ENCODE measurements at regions not wholly inside any gene's neighbourhood (a gene's known extent, or its start where the extent isn't known, plus 50 kb on each side); places are given as distances from the start of the nearest gene placed in this dataset.

DNA sequence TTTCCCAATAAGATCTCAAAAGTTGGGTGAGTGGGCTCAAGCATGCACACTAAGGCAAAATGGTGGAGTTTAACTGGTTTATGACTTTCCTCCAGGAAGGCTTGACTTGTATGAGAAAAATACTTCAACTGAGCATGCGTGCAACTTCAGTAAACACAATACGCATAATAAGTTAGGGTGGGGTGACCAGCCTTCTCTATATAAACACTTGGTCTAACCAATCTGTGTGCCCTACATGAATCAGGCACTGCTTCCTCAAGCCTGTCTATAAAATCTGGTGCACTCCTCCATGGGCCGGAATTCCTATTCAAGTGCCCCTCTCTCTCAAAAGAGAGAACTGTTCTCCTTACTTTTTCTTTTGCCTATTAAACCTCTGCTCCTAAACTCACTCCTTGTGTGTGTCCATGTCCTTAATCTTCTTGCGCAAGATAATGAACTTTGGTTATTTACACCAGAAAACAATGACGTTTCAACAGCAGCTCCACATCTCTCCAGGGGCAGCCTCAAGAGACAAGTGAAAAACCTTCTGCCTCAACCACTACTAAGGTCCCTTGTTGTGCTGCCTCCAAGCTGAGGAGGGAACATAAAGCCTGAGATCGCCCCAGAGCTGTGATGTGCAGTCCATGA lies 352.6 kb downstream of the CAAP1 start:
- peaks cover 22% of the 10 kb centered on the region for H3K9me3 ChIP-seq (replicated peaks)
- H3K27me3 ChIP-seq (ENCODE audit: low read depth): no peaks in the 10 kb centered on the region
- no peaks in the 10 kb centered on the region for H3K4me1 ChIP-seq
- no peak overlapping the region for H3K4me3 ChIP-seq
- no peak overlapping the region for H3K27ac ChIP-seq (replicated peaks)
- intact Hi-C loops (cut with micrococcal nuclease): no loop called here
- TF ChIP-seq, protein P1, sequence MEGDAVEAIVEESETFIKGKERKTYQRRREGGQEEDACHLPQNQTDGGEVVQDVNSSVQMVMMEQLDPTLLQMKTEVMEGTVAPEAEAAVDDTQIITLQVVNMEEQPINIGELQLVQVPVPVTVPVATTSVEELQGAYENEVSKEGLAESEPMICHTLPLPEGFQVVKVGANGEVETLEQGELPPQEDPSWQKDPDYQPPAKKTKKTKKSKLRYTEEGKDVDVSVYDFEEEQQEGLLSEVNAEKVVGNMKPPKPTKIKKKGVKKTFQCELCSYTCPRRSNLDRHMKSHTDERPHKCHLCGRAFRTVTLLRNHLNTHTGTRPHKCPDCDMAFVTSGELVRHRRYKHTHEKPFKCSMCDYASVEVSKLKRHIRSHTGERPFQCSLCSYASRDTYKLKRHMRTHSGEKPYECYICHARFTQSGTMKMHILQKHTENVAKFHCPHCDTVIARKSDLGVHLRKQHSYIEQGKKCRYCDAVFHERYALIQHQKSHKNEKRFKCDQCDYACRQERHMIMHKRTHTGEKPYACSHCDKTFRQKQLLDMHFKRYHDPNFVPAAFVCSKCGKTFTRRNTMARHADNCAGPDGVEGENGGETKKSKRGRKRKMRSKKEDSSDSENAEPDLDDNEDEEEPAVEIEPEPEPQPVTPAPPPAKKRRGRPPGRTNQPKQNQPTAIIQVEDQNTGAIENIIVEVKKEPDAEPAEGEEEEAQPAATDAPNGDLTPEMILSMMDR (IDR thresholded peaks at IDR 0.05; ENCODE audit: borderline replicate concordance): no peak
- no peaks in the 10 kb centered on the region for H3K36me3 ChIP-seq
- no peak for DNase-seq

- no peak overlapping the region for H3K27ac ChIP-seq (replicated peaks)
- intact Hi-C loops (cut with micrococcal nuclease): no loop called here
- no peak for DNase-seq
- no peaks in the 10 kb centered on the region for H3K27me3 ChIP-seq (ENCODE audit: low read depth)
- H3K36me3 ChIP-seq: no peaks in the 10 kb centered on the region
- peaks cover 32% of the 10 kb centered on the region for H3K9me3 ChIP-seq (replicated peaks)
- no peaks in the 10 kb centered on the region for H3K4me1 ChIP-seq
- H3K4me3 ChIP-seq: no peak overlapping the region
- TF ChIP-seq, protein P1 (IDR thresholded peaks at IDR 0.05; ENCODE audit: borderline replicate concordance): no peak
Measured at GRCh38 chr9:26537211-26537610, 355.4 kb downstream of the CAAP1 start.

GRCh38 chr9:26535151-26535550 lies 357.5 kb downstream of the CAAP1 start:
- no peaks in the 10 kb centered on the region for H3K4me1 ChIP-seq
- TF ChIP-seq, protein P1 (IDR thresholded peaks at IDR 0.05; ENCODE audit: borderline replicate concordance): no peak
- intact Hi-C loops (cut with micrococcal nuclease): no loop called here
- H3K27me3 ChIP-seq (ENCODE audit: low read depth): no peaks in the 10 kb centered on the region
- no peak for DNase-seq
- no peaks in the 10 kb centered on the region for H3K36me3 ChIP-seq
- peaks cover 15% of the 10 kb centered on the region for H3K9me3 ChIP-seq (replicated peaks)
- H3K27ac ChIP-seq (replicated peaks): no peak overlapping the region
- H3K4me3 ChIP-seq: no peak overlapping the region

DNA sequence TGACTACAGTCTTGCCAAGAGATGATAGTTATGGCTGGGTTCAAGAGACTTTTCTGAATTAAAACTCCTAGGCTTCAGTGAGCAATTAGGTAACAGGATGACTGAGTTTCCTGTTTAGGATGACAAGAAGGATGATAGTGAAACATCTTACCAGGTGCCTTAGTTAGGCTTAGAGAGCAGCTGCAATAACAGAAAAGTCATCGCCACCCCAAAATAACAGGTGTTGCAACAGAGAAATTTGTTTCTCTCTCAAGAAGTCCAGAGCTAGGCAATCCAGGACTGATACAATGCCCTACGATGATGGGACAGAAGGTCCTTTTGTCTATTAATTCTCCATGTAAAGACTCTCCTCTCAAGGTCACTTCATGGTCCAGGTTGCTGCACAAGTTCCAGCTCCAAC lies 361.8 kb downstream of the CAAP1 start:
- Histone ChIP-seq H3K4me1 (no peaks in the 10 kb centered on the region), H3K27ac (replicated peaks) (no peak overlapping the region), H3K9me3 (replicated peaks) (peaks cover 15% of the 10 kb centered on the region), H3K4me3 (no peak overlapping the region), H3K27me3 (ENCODE audit: low read depth) (no peaks in the 10 kb centered on the region), H3K36me3 (no peaks in the 10 kb centered on the region)
- intact Hi-C loops (cut with micrococcal nuclease): no loop called here
- DNase-seq: no peak
- TF ChIP-seq, protein P1 (IDR thresholded peaks at IDR 0.05; ENCODE audit: borderline replicate concordance): no peak

DNA sequence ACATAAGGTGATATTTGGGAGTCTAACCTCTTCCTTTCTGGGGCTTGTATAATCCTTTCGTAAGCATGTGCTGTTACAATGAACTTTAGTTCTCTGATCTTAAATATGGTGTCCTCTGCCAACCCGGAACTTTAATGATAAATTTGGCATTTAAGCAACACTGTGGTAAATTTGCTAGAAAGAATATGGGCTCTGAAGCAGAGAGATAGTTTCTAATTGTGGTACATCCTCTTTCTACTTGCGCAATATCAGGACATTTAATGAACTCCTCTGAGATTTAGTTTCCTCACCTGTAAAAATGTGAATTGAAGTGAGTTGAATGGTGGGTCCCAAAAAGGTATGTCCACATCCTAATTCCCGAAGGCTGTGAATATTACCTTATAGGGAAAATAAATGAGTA lies 364.7 kb downstream of the CAAP1 start:
- H3K36me3 ChIP-seq: no peaks in the 10 kb centered on the region
- no peak overlapping the region for H3K4me3 ChIP-seq
- no peaks in the 10 kb centered on the region for H3K27me3 ChIP-seq (ENCODE audit: low read depth)
- H3K4me1 ChIP-seq: no peaks in the 10 kb centered on the region
- DNase-seq: no peak
- intact Hi-C loops (cut with micrococcal nuclease): no loop called here
- peaks cover 11% of the 10 kb centered on the region for H3K9me3 ChIP-seq (replicated peaks)
- TF ChIP-seq, protein P1 (IDR thresholded peaks at IDR 0.05; ENCODE audit: borderline replicate concordance): no peak
- H3K27ac ChIP-seq (replicated peaks): no peak overlapping the region
